WTC11 (cell line): ENCODE measurements at regions not wholly inside any gene's neighbourhood (a gene's known extent, or its start where the extent isn't known, plus 50 kb on each side); places are given as distances from the start of the nearest gene placed in this dataset.

Source experiments
- CBFB ChIP-seq: sonication (generic); formaldehyde crosslinking; IDR thresholded peaks from 2 replicates; pipeline ENCODE4 v1.8.1; 2022; ENCODE audit warnings: mild to moderate bottlenecking, low read depth, missing genetic modification reagents
- CREM ChIP-seq: sonication (generic); formaldehyde crosslinking; IDR thresholded peaks from 2 replicates; pipeline ENCODE4 v1.8.1; 2022; ENCODE audit warnings: mild to moderate bottlenecking, missing genetic modification reagents, moderate library complexity
- CTCF ChIP-seq: fragments of 200-600 bp; IDR thresholded peaks from 2 replicates; pipeline ENCODE4 v1.8.0; 2022; ENCODE audit warnings: antibody characterized with exemption
- JUN ChIP-seq: sonication (generic); formaldehyde crosslinking; IDR thresholded peaks from 2 replicates; pipeline ENCODE4 v1.8.0; 2023; ENCODE audit warnings: mild to moderate bottlenecking, missing genetic modification reagents
- NR3C1 ChIP-seq: sonication (generic); formaldehyde crosslinking; conservative IDR thresholded peaks from 2 replicates; pipeline ENCODE4 v1.8.1; 2023; ENCODE audit warnings: low read depth, mild to moderate bottlenecking, missing genetic modification reagents
- SP1 ChIP-seq: sonication (generic); formaldehyde crosslinking; conservative IDR thresholded peaks from 2 replicates; pipeline ENCODE4 v1.8.1; 2022; ENCODE audit warnings: missing genetic modification reagents

GRCh38 chr7:357531-358209 lies 67.7 kb downstream of the FOXL3 start:
- no peak for TF ChIP-seq SP1 (CRISPR knock-in tag)
- TF ChIP-seq CBFB (CRISPR knock-in tag): no peak
- no peak for TF ChIP-seq CTCF
- TF ChIP-seq JUN: no peak
- TF ChIP-seq CREM: no peak
- no peak for TF ChIP-seq NR3C1 (CRISPR knock-in tag)
